ENCODE measurements at regions not wholly inside any gene's neighbourhood (a gene's known extent, or its start where the extent isn't known, plus 50 kb on each side); places are given as distances from the start of the nearest gene placed in this dataset.

DNA sequence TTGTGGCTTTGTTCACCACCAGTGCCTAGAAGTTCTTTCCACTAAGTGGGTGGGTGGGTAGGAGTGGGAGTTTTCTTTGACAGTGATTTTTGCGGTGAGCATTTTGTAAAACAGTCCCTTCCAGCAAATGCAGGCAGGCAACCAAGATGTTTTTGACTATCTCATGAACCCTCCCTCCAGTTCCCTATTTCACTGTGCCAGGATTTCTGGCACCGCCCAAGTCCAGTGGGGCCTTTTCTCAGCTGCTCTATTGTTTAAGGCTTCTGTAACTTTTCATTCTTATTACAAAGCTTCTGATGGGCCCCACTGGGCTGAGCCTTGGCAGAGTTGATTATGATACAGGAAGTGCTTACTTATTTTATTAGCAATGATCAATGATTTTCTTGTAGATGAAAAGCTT, 236.0 kb downstream of the EDEM1 start:
- TF ChIP-seq, protein P1, sequence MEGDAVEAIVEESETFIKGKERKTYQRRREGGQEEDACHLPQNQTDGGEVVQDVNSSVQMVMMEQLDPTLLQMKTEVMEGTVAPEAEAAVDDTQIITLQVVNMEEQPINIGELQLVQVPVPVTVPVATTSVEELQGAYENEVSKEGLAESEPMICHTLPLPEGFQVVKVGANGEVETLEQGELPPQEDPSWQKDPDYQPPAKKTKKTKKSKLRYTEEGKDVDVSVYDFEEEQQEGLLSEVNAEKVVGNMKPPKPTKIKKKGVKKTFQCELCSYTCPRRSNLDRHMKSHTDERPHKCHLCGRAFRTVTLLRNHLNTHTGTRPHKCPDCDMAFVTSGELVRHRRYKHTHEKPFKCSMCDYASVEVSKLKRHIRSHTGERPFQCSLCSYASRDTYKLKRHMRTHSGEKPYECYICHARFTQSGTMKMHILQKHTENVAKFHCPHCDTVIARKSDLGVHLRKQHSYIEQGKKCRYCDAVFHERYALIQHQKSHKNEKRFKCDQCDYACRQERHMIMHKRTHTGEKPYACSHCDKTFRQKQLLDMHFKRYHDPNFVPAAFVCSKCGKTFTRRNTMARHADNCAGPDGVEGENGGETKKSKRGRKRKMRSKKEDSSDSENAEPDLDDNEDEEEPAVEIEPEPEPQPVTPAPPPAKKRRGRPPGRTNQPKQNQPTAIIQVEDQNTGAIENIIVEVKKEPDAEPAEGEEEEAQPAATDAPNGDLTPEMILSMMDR (conservative IDR thresholded peaks at IDR 0.05) = no peak
- no peak for TF ChIP-seq EZH2 (IDR thresholded peaks at IDR 0.05; ENCODE audit: low read depth)
